ENCODE measurements at regions not wholly inside any gene's neighbourhood (a gene's known extent, or its start where the extent isn't known, plus 50 kb on each side); places are given as distances from the start of the nearest gene placed in this dataset.

DNA sequence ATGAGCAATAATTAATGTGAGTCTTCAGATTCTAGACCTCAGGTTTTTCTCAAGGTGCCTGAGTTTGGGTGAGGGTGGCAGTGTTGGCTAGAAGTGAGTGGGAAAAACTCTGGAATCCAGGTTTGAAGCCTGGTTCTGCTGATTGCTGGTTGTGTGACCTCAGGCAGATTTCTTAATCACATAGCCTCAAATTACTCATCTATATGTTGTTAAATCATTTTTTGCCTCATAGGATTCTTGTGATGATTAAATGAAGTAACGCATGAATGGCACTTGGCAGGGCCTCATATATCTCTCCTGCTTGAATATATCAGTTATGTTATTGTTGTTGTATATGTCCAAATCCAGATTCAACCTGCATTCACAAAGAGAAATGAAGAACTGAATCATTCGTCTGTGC, 60.5 kb downstream of the NR2F2 start:
- DNase-seq, result no peak

DNA sequence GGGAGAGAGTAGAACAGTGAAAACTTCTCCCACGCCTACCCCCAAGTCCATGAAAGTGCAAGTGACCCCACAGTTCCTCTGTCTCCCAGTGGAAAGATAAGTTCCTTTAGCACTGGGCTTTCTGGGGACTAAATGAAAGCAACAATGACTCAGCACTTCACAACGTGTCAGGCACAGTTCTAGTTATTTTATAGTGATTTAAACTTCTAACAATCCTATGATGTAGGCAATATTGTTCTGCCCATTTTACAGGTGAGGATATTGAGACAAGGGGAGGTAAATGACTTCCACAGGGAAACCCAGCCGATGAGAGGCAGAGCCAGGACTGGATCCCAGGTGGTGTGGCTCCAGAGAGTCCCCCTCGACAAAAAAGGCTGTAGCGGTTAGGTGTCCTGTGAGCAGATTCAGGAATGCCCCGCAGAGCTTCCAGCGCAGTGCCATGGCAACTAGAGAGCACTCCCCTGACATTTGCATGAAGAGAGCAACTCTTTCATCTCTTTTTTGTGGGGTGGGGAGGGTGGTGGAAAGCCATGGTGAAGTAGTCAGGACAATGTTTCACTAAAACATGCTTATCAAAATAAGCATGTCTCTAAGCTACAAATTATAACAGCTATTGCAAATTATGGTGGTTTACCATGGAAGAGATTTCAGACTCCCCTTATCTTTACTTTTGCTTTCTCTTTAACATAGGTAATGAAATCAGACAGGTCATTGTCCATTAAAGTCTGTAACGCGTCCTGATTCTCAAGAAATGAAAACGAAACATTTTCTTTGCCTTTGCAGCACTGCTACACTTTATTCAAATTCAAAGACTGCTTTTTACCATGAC, 62.1 kb downstream of the NR2F2 start:
- DNase-seq, result no peak

DNA sequence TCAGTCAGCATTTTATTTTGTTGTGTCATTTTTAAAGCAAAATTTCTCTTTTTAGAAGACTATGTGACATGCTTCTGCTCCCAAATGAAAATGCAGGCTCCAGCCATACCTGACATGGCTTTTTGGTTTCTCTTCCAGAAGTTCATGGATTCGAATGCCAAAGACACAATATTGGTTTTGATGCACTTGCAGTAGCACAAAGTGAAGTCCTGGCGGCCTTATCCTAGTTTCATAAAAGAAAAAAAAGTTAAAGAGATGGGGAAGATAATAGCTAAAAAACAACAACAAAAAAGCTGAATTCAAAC, 62.7 kb downstream of the NR2F2 start:
- no peak for DNase-seq

DNA sequence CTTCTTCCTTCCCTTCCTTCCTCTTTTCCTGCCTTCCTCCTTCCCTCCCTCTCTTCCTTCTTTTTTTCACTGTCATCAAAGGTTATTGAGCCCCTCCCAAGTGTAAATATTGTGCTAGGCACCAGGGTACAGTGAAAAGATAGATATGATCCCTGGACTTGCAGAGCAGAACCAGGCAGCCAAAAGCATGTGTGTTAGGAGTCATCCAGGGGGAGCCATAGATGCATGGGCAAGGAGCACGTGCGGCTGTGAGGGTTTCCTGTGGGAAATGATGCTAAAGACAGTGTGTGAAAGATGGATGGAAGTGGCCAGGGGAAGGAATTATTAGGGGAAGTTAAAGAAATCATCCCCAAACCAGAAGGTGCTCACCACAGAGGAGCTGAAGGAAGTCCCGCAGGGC, 65.2 kb downstream of the NR2F2 start:
- no peak for DNase-seq

DNA sequence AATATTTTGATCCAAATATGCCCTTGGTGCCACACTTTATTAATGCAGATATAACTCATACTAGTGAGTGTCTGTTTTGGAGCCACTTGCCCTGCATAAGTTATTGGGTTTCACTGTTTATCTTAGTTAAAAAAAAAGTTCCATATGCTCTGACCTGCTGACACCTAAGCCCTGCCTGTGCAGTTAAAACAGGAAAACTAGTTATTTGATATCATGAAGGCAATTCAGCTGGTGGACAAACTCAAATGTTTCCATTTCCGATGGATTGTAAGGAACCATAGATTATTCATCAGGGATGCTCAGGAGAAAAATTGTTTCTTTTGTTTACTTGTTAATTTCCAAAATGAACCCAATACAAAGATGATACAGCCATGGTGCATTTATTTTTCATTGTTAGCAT, 68.3 kb downstream of the NR2F2 start:
- no peak for DNase-seq

DNA sequence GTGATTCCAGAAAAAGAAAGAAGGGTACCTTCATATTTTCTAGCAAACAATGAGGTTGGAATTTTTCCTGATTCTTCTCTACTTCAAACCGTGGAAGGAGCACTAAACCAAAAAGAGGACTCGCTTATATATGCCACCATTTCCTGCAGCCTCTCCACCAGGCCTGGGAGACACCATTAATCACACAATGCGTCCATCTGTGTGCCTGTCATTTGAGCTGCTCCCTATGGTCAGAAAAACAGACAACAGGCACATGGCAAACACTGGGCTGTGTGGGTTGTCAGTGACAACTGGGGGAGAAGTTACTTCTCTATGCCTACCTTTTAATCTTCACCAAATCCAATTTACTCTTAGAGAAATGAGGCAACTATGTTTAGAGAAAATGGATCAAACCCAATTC, 71.9 kb downstream of the NR2F2 start:
- DNase-seq, result no peak

DNA sequence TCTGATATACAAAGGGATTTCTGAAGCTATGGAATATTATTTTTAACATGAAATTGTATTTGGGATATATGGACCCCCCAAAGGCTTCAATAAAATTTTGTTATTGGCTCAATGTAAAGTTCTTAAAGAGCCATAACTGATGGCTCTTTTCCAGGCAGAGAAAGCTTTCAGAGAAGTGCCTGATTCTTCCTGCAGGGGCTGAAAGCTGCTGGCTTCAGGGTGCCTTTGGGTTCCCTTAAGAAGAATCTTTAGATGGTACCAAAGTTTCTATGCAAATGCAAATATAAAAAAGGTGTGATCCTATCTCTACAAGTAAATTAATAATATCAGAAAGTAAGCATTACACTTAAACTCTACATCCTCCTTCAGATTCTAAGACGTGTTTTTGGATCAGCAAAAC, 72.6 kb downstream of the NR2F2 start:
- no peak for DNase-seq

DNA sequence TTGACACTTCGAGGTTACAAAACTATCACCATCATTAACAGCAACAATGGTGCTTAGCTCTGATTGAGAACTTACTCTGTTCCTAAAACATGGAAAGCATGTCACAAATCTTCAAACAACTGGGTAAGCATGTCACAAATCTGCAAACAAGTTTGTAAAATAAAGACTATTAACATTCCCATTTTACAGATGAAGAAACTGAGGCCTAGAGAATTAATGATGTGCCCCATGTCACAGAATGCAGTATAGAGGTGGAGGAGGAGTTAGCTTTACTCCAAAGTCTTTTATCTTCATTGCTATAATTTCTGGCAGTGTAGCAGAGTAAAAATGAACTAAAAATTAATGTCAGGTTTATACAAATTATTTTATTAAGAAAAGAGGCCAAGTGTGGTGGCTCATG, 73.4 kb downstream of the NR2F2 start:
- no peak for DNase-seq

DNA sequence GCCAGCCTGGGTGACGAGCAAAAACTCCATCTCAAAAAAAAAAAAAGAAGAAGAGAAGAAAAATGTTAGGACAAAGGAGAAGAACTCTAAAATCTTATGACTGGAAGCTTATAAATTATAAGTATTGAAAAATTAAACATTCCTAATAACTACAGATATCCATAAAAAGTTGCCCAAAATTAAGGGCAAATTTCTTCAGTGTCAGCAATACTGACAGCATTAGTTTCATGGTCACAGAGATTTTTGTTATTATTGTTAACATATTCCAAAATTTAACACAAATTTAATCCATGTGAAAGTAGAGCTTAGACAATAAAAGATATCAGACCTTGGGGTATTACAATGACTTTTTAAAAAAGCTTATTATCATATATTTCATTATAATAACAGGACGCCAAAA, 74.1 kb downstream of the NR2F2 start:
- DNase-seq, result no peak

DNA sequence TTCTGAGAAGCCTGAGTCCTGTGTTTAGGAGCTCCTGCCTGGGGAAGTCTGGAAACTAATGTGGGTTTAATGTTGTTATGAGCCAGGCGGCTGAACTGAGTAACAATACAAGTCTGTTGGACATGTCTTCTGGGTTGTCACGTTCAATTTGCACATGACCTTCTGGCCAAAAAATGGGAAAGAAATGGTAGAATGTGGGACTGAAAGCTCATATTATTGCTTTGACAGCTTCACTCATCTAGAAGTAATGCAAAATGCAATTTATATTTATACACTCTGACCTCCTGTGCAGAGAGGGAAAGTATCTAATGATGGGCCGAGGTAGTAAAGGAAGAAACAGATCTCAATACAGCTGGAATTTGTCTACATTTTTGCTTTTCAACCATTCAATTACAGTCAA, 75.8 kb downstream of the NR2F2 start:
- no peak for DNase-seq

DNA sequence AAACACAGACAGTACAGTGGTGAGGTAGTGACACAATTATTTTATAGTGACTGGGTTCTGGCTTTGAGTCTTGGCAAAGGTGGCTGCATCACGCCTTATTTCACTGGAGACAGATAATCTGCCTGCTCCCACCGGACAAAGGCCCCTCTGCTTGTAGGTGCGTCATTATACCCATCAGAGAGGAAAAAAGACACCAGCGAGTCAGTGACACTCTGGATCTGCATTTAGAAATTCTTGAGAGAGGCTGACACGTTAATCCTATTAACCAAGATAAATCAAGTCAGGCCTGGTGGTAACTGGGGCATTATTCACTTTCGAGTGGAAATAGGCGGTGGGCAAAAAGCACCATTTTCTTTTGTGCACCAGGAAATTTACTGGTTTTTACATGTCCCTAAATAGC, 76.2 kb downstream of the NR2F2 start:
- no peak for DNase-seq

DNA sequence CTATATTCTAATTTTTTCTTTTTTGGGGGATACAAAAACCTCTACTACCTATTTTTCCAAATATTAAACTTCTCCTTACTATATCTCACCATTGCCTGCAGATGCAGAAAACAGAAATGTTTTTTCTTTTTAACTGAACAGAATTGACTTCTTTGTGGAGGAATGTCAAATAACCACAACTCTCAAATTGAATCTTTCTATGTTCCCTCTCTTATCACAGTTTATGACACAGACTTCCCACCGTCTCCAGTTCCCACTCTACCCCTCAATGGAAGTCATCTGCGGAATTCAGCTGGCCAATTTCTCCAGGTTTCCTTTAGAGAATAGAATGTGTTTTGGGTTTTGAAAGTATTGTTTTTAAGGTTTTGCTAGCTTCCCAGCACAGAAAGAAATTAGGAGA, 77.0 kb downstream of the NR2F2 start:
- DNase-seq, result no peak

DNA sequence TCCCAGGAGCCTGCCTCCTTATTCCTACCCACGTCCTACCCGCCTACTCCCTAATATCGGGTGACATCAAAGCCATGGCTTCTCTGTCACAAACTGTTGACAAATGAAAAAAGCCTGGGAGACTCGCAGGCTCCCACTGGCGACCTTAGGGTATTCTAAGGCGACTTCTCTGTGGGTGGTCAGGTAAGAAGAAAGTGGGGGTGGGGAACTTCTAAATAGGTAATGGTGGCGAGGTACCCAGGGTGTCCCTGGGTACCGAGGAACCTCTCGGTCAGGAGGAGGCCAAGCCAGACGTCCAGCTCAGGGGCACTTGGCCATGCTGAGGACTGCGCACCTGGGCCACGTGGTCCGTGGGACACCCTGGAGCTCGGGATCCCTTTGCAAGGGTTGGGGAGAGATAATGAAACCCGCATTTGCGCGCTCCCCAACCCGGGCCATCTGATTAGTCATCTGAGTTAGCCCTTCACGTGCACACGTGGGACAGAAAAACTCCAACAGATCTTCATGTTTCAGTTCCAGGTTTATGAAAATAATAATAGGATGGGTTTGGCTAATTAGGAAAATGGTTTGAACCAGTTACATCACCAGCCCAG, 78.2 kb downstream of the NR2F2 start:
- DNase-seq, result no peak

DNA sequence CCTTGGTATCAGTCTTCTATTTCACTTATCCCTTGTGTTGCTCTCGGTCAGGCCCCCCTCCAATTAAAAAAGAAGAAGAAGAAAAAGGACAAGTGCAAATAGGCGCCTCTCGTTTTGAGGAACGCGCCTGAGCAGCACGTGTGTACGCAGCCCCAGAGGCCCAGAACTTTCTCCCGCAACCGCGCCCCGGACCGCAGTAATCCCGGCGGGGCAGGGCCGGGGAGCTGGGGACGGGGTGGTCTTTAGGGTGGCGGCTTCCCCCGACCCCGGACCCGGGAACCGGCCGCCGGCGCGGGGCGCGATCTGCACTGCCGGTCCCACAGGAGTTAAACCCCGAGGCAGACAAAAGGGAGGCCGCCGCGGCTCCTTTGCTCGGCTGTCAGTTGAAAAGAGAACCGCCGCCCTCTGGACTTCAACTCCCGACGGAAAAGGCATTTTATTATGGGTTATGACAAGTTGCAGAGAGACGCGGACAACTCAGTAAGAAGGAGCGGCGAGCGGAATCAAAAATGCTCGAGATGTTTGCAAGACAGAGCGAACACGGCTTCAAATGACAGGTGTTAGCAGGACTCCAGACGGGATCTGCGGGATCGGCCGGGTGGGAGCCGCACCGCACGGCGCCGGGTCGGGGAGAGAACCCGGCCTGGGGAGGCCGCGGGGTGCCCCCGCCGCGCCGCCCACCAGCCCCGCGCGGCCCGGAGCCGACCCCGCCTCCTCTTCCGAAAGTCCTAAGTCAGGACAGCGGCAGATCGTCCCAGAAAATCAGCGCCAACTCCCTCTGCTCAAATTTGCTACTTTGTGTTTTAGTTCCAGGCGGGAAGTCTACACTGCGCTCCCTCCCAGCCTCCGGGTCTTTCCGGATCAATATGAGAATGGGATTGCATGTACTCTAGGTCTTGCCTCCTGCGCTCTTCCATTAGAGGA, 79.0 kb downstream of the NR2F2 start:
- no peak for DNase-seq

DNA sequence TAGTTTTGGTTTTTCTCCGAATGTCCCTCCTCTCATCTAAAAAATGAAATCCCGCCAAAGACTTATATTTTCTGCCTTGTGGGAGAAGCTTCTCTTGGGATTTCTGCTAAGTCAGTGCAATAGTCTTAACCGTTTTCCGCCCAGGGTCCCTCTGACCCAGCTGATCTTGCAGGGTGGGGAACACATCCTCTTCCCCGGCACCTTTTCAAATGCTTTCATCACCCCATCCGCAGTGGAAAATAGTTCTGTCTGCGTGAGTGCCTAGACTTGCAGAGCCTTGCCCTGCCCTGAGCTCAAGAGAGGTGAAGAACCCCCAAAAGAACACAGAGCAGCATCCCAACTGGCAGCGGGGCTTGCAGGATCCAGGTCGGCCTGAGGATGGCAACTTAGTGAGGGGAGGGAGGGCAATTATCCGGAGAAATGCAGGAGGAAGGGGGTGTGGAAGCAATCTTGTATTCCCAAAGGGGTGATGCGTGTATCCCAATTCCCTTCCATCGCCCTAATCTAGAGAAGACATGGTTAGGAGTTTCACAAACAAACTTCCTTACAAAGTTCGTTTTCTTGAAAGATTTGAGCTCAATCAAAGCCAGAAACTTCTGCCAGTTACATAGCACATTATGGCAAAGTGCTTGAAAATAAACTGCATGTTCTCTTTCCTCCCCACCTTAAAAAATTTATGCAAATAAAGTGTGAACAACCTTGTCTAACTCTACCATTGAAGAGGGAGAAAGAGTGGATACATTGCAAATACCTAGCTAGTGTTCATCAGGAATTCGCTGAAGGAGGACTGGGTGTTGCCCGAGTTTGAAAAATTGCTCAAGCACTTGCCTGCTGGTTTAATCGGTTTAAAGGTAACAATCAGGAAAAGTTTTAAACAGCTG, 79.9 kb downstream of the NR2F2 start:
- no peak for DNase-seq

DNA sequence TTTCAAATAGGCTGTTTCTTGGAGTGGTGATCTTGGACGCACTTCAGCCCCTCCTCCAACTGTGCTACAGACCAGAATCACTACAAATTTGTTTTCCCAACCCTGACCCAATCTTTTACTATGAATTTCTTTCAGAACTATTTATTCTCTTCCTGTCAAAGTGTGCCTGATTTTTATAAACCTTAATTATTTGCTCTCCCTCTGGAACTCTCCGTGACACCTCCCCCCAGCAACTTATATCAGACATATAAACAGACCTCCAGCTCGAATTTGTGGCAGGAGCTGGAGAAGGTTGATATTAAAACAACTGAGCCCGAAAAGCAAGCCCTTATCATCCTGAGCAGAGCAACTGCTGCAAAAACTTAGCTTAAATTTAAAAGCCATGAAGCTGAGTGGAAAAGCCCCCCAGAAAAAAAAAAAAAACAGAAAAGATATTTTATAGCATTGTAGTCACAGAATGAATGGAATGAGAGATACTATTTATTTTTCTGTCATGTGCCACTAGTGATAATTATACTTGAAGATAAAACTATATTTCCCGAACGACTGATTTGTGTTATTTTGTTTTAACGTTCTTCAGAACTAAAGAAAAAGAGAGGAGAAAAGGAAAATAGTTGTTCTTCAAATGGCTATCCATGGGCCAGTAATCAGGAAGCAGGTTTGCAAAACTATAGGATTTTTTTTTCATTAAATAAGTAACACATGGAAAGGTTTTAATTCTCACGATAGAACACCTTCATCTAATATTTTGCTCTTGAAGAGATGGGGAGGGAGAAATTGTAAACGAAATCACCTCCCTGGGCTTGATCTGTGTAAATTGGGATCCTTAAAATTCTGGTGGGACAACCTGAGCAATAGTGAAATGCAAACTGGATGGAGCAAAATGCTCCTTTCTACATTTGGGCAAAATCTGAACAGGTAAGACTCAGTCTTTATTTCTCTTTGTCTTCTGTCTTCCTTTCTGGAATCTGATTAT, 80.8 kb downstream of the NR2F2 start:
- no peak for DNase-seq

DNA sequence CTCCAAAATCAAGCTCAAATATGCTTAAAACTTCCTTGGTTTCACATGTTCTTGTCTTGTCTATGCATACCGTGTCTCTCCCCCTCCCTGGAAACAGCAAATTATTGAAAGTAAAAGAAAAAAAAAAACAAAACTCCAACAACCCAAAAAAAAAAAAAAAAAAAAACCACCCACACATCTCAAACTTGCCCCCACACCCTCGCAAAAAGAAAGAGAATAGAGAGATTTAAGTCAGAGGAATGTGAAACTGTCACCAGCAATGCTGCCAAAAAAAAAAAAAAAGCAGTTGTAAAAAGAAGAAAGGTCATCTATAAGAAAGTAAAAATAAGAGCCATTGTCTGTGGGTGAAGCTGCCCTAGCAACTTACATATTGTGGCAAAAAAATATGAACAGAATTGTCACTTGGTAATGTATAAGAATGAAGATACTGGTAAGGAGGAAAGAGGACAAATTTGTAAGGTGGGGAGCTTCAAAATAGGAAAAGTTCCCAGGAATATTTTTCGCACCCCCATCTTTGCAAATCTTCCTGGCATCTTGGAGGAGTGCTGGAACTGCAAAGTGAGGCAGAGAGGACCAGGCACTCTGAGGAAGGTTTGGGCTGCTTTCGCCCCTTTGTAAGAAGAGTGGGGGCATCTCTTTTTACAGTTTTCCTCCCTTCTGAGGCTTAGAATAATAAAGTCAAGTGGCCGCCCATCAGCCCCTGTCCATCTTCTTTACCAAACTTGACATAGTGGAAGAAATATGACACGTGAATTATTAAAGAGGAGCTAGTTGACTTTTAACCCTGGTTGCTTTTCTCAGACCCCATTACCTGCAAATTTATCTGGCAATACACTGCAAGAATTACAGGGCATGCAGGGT, 81.8 kb downstream of the NR2F2 start:
- DNase-seq, result no peak

DNA sequence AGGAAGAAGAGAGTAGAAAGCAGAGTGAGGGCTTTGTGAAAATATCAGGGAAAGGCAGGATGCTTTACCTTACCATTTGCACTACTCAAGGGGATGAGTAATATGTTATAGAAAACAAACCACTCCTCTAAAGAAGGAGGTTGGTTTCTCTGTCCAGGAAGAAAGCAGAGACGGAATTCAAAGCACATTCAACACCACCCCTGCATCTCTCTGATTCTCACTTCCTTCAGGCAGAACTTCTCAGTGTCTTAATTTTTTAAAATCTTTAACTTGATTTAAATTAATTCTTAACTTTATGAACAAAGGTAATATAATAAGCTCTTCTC, 82.4 kb downstream of the NR2F2 start:
- DNase-seq, result no peak

DNA sequence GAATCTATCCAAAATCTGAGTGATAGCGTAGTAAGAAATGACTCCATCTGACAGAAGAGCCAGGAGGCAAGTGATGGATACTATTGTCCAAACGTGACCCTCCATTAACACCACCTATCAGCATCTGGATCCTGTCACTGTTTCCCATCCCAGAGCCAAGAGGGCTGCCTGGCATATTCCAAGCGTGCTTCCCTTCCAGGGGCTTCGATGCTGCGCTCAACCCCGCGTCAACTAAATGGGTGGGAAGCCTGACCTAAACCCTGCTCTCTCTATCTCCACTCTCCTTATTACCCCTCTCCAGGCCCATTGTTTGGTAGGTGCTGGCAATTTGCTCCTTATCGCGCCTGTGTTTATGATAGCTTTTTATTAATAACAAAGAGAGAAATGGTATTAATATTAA, 83.2 kb downstream of the NR2F2 start:
- DNase-seq, result no peak

DNA sequence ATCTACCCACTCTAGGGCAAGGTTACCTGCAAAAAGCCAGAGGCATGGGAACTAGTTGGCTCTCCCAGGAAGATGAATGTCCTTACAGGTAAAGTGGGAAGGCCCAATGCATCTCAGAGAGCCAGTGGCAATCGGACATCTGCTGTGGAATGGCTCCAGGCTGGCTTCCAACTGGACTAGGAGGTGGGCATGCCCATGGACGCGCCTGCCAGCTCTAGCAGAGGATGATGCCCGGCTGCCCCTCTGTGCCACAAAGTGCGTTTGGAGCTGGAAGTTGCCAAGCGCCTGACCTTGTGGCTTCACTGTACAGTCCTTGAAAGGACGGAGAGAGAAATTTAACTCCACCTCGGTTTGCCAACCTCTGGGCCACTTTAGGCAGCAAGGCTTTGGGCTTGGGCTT, 84.4 kb downstream of the NR2F2 start:
- DNase-seq, result no peak

All from midbrain (tissue), 1 donor.